ENCODE measurements at regions not wholly inside any gene's neighbourhood (a gene's known extent, or its start where the extent isn't known, plus 50 kb on each side); places are given as distances from the start of the nearest gene placed in this dataset.
"Not testable (repeated sequence)": the region's sequence is repeated elsewhere in the genome, so short reads cannot be mapped to it uniquely, and the experiment has no call there.

DNA sequence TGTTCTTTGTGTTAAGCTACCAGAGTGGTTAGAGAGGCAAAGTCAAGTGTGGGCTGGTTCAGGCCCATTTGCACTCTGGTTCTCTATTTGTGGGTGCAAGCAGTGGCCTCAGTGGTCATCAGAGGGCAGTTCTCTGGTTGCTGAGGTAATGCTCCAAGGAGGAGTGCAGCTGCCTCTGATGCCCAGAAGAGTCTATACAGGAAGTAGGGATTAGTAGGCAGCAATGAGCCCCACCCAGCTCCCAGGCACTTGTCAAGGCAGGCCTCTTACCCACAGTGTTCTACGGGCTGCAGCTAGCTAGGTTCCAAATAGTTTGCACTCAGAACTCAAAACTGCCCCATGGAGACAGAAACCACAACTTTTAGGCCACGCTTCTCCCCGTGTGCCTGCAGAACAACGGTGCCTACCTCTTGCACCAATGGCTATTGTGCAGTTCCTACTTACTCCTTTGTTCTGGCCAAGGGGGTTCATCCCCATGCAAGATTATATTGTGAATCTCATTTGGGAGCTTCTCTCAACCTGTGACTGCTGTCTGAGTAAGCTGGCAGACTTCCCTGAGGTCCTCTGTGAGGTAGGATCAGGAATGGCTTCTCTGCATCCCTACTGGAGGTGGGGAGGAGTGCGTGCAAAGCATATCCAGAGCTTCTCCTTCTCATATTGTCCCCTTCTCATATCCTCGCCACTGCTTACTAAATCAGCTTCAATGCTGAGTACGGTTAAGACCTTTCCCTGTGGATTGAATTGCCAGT is 410.3 kb upstream of the LMO3 start:
- Histone ChIP-seq H3K36me3 (no peaks in the 10 kb centered on the region), H3K27me3 (no peaks in the 10 kb centered on the region), H3K4me1 (no peaks in the 10 kb centered on the region), H3K4me3 (no peak overlapping the region), H3K9me3 (no peaks in the 10 kb centered on the region), H3K27ac (no peak overlapping the region)
- no peak for DNase-seq
- in situ Hi-C loops (cut with MboI; ENCODE audit: low pct_ligation_motif_present in 1 of 4, low pct_unique_long_range_greater_than_20kb in 1 of 4, low sequenced_read_pairs in 3 of 4) (no loop called here), intact Hi-C loops (cut with DNase I; ENCODE audit: low total_unique reads) (no loop called here)
- WGBS, 2 donors (ENCODE audit: low coverage in 1 of 2) = 74 to 80% methylated on average over 1 to 7 of the region's 7 CpGs
- no peak for TF ChIP-seq EP300 (IDR thresholded peaks at IDR 0.05; ENCODE audit: low read depth)
- no peak for TF ChIP-seq POLR2AphosphoS5 (IDR thresholded peaks at IDR 0.05)
- TF ChIP-seq, protein P1, sequence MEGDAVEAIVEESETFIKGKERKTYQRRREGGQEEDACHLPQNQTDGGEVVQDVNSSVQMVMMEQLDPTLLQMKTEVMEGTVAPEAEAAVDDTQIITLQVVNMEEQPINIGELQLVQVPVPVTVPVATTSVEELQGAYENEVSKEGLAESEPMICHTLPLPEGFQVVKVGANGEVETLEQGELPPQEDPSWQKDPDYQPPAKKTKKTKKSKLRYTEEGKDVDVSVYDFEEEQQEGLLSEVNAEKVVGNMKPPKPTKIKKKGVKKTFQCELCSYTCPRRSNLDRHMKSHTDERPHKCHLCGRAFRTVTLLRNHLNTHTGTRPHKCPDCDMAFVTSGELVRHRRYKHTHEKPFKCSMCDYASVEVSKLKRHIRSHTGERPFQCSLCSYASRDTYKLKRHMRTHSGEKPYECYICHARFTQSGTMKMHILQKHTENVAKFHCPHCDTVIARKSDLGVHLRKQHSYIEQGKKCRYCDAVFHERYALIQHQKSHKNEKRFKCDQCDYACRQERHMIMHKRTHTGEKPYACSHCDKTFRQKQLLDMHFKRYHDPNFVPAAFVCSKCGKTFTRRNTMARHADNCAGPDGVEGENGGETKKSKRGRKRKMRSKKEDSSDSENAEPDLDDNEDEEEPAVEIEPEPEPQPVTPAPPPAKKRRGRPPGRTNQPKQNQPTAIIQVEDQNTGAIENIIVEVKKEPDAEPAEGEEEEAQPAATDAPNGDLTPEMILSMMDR (IDR thresholded peaks at IDR 0.05) = no peak
- TF ChIP-seq POLR2A (IDR thresholded peaks at IDR 0.05) = no peak

DNA sequence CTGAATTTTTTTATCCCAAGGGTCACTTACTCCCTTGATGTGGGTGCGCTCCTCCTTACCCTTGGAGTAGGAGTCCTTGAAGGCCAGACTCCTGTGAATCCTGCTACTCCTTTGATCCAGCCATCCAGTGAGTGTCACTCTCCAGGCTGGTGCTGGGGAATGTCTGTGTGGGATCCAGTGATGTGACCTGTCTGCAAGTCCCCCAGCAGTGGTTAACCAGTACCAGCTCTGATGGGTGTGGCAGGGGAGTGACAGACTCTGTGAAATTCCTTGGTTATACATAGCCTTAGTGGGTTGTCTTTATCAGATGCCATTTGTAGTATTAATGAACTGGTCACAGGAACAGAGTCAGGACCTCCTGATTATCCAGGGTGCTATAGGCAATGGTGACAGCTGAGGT is 409.5 kb upstream of the LMO3 start:
- Histone ChIP-seq H3K4me3 (no peak overlapping the region), H3K27ac (no peak overlapping the region), H3K4me1 (no peaks in the 10 kb centered on the region), H3K27me3 (no peaks in the 10 kb centered on the region), H3K9me3 (no peaks in the 10 kb centered on the region), H3K36me3 (no peaks in the 10 kb centered on the region)
- WGBS, 2 donors (ENCODE audit: low coverage in 1 of 2) = 100% methylated on average over 1 of the region's 1 CpG; no CpG with 5 or more reads in 1 of the 2 donors
- in situ Hi-C loops (cut with MboI; ENCODE audit: low pct_ligation_motif_present in 1 of 4, low pct_unique_long_range_greater_than_20kb in 1 of 4, low sequenced_read_pairs in 3 of 4) = no loop called here
- DNase-seq = no peak
- intact Hi-C loops (cut with DNase I; ENCODE audit: low total_unique reads) = no loop called here
- TF ChIP-seq POLR2A (IDR thresholded peaks at IDR 0.05) (no peak), EP300 (IDR thresholded peaks at IDR 0.05; ENCODE audit: low read depth) (no peak), POLR2AphosphoS5 (IDR thresholded peaks at IDR 0.05) (no peak)
- TF ChIP-seq, protein P1 (IDR thresholded peaks at IDR 0.05) = no peak

DNA sequence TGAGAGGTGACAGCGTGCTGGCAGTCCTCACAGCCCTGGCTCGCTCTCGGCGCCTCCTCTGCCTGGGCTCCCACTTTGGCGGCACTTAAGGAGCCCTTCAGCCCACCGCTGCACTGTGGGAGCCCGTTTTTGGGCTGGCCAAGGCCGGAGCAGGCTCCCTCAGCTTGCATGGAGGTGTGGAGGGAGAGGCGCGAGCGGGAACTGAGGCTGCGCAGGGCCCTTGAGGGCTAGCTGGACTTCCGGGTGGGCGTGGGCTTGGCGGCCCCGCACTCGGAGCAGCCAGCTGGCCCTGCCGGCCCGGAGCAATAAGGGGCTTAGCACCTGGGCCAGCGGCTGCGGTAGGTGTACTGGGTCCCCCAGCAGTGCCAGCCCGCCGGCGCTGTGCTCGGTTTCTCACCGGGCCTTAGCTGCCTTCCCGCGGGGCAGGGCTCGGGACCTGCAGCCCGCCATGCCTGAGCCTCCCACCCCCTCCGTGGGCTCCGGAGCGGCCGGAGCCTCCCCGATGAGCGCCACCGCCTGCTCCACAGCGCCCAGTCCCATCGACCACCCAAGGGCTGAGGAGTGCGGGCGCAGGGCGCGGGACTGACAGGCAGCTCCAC is 401.6 kb upstream of the LMO3 start:
- H3K36me3 ChIP-seq; H3K27ac ChIP-seq; intact Hi-C loops (cut with DNase I; ENCODE audit: low total_unique reads); H3K4me1 ChIP-seq; H3K9me3 ChIP-seq; H3K27me3 ChIP-seq; in situ Hi-C loops (cut with MboI; ENCODE audit: low pct_ligation_motif_present in 1 of 4, low pct_unique_long_range_greater_than_20kb in 1 of 4, low sequenced_read_pairs in 3 of 4); DNase-seq; H3K4me3 ChIP-seq: not testable (repeated sequence)
- WGBS, 2 donors (ENCODE audit: low coverage in 1 of 2) = 95 to 96% methylated on average over 4 to 42 of the region's 43 CpGs

DNA sequence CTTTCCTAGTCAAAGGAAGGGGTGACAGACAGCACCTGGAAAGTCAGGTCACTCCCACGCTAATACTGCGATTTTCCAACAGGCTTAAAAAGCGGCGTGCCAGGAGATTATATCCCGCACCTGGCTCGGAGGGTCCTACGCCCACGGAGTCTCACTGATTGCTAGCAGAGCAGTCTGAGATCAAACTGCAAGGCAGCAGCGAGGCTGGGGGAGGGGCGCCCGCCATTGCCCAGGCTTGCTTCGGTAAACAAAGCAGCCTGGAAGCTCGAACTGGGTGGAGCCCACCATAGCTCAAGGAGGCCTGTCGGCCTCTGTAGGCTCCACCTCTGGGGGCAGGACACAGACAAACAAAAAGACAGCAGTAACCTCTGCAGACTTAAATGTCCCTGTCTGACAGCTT is 392.6 kb upstream of the LMO3 start:
- H3K36me3 ChIP-seq; H3K27me3 ChIP-seq; in situ Hi-C loops (cut with MboI; ENCODE audit: low pct_ligation_motif_present in 1 of 4, low pct_unique_long_range_greater_than_20kb in 1 of 4, low sequenced_read_pairs in 3 of 4); H3K27ac ChIP-seq; H3K4me1 ChIP-seq; intact Hi-C loops (cut with DNase I; ENCODE audit: low total_unique reads); H3K9me3 ChIP-seq; DNase-seq; H3K4me3 ChIP-seq: not testable (repeated sequence)
- 88 to 98% methylated on average over 11 to 14 of the region's 14 CpGs for WGBS, 2 donors (ENCODE audit: low coverage in 1 of 2)

DNA sequence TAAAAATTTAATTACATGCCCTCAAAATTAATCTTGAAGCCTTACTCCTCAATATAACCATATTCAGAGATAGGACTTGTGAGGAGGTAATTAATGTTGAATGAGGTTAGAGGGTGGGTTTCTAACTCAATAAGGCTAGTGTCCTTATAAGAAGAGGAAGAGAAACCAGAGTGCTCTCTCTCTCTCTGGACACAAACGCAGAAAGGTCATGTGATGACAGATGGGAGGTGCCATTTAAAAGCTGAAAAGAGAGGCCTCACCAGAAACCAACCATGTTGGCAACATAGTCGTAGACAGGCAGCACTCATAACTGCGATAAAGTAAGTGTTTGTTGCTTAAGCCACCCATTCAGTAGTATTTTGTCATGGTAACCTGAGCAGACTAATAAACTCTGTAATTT is 378.5 kb upstream of the LMO3 start:
- no peak for DNase-seq
- no peak for TF ChIP-seq POLR2AphosphoS5 (IDR thresholded peaks at IDR 0.05)
- TF ChIP-seq, protein P1 (IDR thresholded peaks at IDR 0.05) = no peak
- no peak for TF ChIP-seq POLR2A (IDR thresholded peaks at IDR 0.05)
- no peak for TF ChIP-seq EP300 (IDR thresholded peaks at IDR 0.05; ENCODE audit: low read depth)
- Histone ChIP-seq H3K9me3 (no peaks in the 10 kb centered on the region), H3K27ac (no peak overlapping the region), H3K4me3 (no peak overlapping the region), H3K27me3 (no peaks in the 10 kb centered on the region), H3K4me1 (no peaks in the 10 kb centered on the region), H3K36me3 (no peaks in the 10 kb centered on the region)
- intact Hi-C loops (cut with DNase I; ENCODE audit: low total_unique reads) = no loop called here
- WGBS, 2 donors (ENCODE audit: low coverage in 1 of 2) = 66 to 71% methylated on average over 3 of the region's 3 CpGs
- in situ Hi-C loops (cut with MboI; ENCODE audit: low pct_ligation_motif_present in 1 of 4, low pct_unique_long_range_greater_than_20kb in 1 of 4, low sequenced_read_pairs in 3 of 4) = no loop called here

Measured in transverse colon (tissue), 4 donors.